Activated CD4-positive, alpha-beta memory T cell treated with anti-CD3 and anti-CD28 coated beads for 36 hours (primary cell): ENCODE measurements at regions not wholly inside any gene's neighbourhood (a gene's known extent, or its start where the extent isn't known, plus 50 kb on each side); places are given as distances from the start of the nearest gene placed in this dataset.
"Not testable (repeated sequence)": the region's sequence is repeated elsewhere in the genome, so short reads cannot be mapped to it uniquely, and the experiment has no call there.

ENCODE experiments used
- CTCF ChIA-PET: fragments of 350-600 bp; sonication (Branson Sonifier 250); formaldehyde crosslinking; loops from one replicate; lab custom pipeline; 2021; ENCODE audit warnings: antibody characterized with exemption, inconsistent platforms; lab: Charles Lee
- POLR2A ChIA-PET: fragments of 350-600 bp; sonication (Branson Sonifier 250); formaldehyde crosslinking; loops from one replicate; lab custom pipeline; 2021; ENCODE audit warnings: antibody characterized with exemption; lab: Charles Lee
- DNase-seq: peaks from one replicate; pipeline ENCODE4 v3.0.0-alpha.2; 2020
- H3K27ac Mint-ChIP-seq: one replicate; pipeline ENCODE4 v1.8.0; 2021; ENCODE audit warnings: mixed read lengths
- H3K27me3 Mint-ChIP-seq: one replicate; pipeline ENCODE4 v1.8.0; 2021; ENCODE audit warnings: mixed read lengths
- H3K36me3 Mint-ChIP-seq: one replicate; pipeline ENCODE4 v1.8.0; 2021; ENCODE audit warnings: mixed read lengths
- H3K4me1 Mint-ChIP-seq: one replicate; pipeline ENCODE4 v1.8.0; 2021; ENCODE audit warnings: low read depth, mixed read lengths
- H3K4me3 Mint-ChIP-seq: one replicate; pipeline ENCODE4 v1.8.0; 2021; ENCODE audit warnings: mild to moderate bottlenecking, mixed read lengths
- H3K9me3 Mint-ChIP-seq: one replicate; pipeline ENCODE4 v1.8.0; 2021; ENCODE audit warnings: mixed read lengths
- intact Hi-C: fragments of 100-400 bp; cut with micrococcal nuclease; formaldehyde crosslinking; loops from one replicate; pipeline ENCODE4 v1.15.1; 2023

DNA sequence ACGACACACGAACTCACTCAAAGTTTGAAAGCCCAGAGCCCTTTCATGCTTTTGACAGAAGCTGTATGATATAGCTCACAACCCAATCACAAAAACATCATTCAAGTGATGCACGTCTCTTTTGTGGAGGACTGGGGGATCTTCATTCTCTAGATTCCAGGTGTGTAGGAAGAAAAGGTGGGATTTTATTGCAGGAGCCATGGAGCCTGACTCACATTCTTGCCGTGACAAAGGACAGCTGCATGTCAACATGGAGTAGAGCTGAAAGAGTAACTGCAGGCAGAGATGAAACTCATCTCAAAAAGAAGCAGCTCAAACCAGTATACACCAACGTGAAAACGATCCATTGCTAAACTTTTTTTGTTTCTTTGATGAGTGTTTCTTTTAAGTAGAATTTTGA, 50.9 kb upstream of the PDE1A start:
- H3K36me3 Mint-ChIP-seq, result no peaks in the 10 kb centered on the region
- POLR2A ChIA-PET, result no interaction called here

DNA sequence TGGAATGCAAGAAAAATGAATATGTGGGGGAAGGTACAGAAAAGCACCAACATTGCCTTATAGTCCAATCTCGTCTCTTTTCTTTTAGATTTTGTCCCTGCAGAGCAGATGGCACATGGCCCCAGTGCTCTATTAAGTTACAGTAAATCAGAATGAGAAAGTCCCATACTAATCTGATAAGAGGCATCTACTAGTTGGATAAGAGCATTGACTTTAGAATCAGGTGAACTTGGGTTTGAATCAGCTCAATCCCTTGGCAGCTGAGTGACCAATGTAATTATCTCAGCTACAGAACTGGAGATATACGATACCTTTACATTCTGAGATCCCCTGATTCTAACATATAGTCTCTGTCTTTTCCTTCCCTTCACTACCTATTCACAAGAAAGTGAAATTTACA, 54.8 kb upstream of the PDE1A start:
- ChIA-PET POLR2A (no interaction called here), CTCF (no interaction called here)
- no peaks in the 10 kb centered on the region for H3K27me3 Mint-ChIP-seq
- H3K9me3 Mint-ChIP-seq, result no peaks in the 10 kb centered on the region
- H3K27ac Mint-ChIP-seq, result no peak overlapping the region
- no peak for DNase-seq
- intact Hi-C loops, result no loop called here
- H3K4me1 Mint-ChIP-seq, result no peaks in the 10 kb centered on the region
- no peaks in the 10 kb centered on the region for H3K36me3 Mint-ChIP-seq
- H3K4me3 Mint-ChIP-seq, result no peak overlapping the region

More for the DNA sequence above, 50.9 kb upstream of the PDE1A start:
- Mint-ChIP-seq H3K27me3 (no peaks in the 10 kb centered on the region), H3K4me1 (no peaks in the 10 kb centered on the region), H3K4me3 (no peak overlapping the region), H3K27ac (no peak overlapping the region), H3K9me3 (peaks cover 6% of the 10 kb centered on the region)
- CTCF ChIA-PET, result no interaction called here
- no peak for DNase-seq
- intact Hi-C loops, result no loop called here

DNA sequence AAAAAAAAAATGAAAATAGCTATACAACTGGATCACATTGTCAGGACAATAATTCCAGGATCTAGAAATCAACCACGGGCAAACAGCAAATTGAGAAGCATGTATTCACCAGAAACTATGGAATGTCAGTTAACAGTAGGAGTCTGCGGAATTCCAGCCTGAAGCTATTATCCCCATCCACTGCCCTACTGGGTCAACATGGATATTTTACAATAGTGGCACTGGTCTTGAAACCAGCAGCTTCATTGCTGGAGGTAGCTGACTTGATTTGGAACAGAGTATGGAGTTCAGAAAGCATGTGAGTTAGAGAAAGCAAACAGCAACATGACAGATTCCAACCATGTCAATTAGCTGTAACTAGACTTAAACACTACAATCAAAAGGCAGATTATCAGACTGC, 55.7 kb upstream of the PDE1A start:
- ChIA-PET POLR2A (no interaction called here), CTCF (no interaction called here)
- no peak for DNase-seq
- intact Hi-C loops, result no loop called here
- Mint-ChIP-seq H3K36me3 (no peaks in the 10 kb centered on the region), H3K4me1 (no peaks in the 10 kb centered on the region), H3K27me3 (no peaks in the 10 kb centered on the region), H3K27ac (no peak overlapping the region), H3K9me3 (no peaks in the 10 kb centered on the region), H3K4me3 (no peak overlapping the region)

DNA sequence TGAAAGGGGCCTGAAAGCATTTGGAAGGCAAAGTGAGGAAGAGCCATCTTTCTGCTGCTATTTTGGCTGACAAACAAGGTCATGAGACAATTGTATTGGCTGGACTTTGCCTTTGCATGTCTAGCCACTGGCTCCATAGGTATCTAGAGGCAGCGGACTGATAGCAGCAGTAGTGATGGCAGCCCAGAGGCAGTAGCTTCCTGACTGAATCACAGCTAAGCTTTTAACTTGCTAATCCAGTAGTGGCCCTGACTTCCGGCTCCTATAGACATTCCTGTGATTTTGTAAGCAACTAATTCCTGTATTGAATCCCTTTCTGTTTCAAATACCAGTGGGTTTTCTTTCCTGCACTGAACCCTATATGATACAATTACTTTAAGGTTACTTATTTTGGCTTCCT, 69.8 kb upstream of the PDE1A start:
- Mint-ChIP-seq H3K4me1 (no peaks in the 10 kb centered on the region), H3K27ac (no peak overlapping the region), H3K27me3 (no peaks in the 10 kb centered on the region), H3K9me3 (no peaks in the 10 kb centered on the region), H3K4me3 (no peak overlapping the region), H3K36me3 (no peaks in the 10 kb centered on the region)
- no peak for DNase-seq
- ChIA-PET POLR2A (no interaction called here), CTCF (no interaction called here)
- intact Hi-C loops, result no loop called here

DNA sequence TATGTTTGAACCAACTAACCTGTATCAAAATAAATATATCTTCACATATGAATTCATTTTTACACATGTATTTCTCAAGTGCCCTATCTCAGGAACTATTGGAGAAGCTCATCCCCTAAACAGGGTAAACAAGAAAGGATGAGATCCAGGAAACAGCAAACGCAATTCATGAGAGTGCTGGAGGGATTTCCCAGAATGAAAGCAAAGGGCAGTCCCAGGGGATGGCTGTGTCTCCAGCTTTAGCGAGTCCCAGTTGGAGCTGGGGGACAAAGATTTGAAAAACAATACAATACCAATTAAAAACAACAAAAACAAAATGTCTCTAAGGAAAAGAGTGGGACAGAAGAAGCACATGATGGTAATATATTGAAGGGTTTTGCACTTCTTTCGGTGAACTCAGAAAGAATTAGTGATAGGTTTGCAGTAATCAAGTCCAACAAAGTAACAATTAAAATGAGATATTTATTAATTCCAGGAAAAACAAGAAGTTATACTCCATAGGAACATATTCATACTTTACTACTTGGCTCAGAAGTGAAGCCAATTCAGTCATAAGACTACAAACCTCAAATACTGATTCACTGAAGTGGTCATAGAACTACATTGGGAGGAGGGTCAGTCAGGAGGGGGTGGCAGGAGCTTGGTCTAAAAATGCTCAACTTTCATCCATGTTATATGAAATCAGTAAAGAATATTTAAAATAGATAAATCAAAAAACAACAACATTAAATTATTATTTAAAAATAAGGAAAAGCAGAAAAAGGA, 73.1 kb upstream of the PDE1A start:
- Mint-ChIP-seq H3K4me1 (no peaks in the 10 kb centered on the region), H3K27me3 (no peaks in the 10 kb centered on the region), H3K27ac (no peak overlapping the region), H3K4me3 (no peak overlapping the region), H3K9me3 (no peaks in the 10 kb centered on the region), H3K36me3 (no peaks in the 10 kb centered on the region)
- intact Hi-C loops, result no loop called here
- DNase-seq, result no peak
- ChIA-PET POLR2A (no interaction called here), CTCF (no interaction called here)

DNA sequence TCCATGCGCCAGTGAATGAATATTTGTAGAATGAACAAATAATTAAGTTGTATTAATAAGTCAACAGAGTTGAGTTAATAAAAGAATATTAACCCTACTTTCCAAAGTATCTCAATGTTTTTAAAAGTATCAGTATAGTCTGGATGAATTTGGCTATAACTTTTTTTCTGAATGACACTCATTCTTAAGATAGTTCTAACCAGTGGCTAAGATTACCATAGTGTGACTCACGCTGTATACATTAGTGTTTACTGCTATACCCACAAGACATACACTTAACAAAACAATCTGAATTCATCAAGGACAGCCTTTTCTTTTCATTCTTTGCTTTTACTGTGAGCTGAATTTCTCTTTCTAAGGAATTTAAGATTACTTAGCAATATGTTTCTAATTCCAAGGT, 77.0 kb upstream of the PDE1A start:
- H3K27ac Mint-ChIP-seq, result no peak overlapping the region
- no peaks in the 10 kb centered on the region for H3K36me3 Mint-ChIP-seq
- no peak overlapping the region for H3K4me3 Mint-ChIP-seq
- POLR2A ChIA-PET, result no interaction called here
- no peaks in the 10 kb centered on the region for H3K9me3 Mint-ChIP-seq
- no peaks in the 10 kb centered on the region for H3K27me3 Mint-ChIP-seq
- intact Hi-C loops, result no loop called here
- CTCF ChIA-PET, result no interaction called here
- H3K4me1 Mint-ChIP-seq, result no peaks in the 10 kb centered on the region
- no peak for DNase-seq

DNA sequence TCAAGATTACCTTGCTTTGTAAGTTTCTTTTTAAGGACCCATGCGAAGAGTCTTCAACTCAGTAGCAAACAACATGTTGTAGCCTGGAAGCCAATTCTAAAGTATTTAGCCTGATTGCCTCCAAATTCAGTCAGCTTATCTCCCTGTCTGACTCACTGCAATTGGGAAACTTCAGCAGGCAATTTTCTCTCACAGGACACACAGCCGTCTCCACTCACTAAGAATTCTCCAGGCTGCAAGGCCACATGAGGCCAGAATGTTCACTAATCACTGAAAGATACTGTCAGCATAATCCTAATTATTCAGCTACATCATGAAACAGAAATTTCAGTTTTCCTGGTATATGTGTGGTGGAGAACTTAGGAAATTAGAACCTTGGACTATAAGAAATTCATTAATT, 78.1 kb upstream of the PDE1A start:
- intact Hi-C loops, result no loop called here
- no peak for DNase-seq
- Mint-ChIP-seq H3K4me1 (no peaks in the 10 kb centered on the region), H3K4me3 (no peak overlapping the region), H3K27ac (no peak overlapping the region), H3K36me3 (no peaks in the 10 kb centered on the region), H3K9me3 (no peaks in the 10 kb centered on the region), H3K27me3 (no peaks in the 10 kb centered on the region)
- CTCF ChIA-PET, result no interaction called here
- POLR2A ChIA-PET, result no interaction called here

DNA sequence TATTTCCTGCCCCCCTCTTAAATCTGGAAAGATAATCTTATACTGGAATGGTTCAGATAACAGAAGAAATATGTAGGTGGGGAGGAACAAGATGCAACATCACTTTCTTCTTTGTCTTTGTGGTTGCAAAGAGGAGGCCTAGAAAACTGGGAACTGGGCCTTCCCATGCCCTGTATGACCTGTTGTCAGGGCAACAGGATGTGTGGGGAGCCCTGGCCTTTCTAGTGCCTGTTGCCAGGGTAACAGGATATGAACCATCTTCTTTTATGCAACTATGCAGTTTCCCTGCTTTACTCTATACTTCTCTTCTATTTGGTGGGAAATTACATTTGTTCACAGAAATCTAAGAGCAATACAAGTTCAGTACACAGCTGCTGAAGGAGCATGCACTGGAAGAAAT, 79.8 kb upstream of the PDE1A start:
- no peaks in the 10 kb centered on the region for H3K4me1 Mint-ChIP-seq
- DNase-seq, result no peak
- CTCF ChIA-PET, result no interaction called here
- POLR2A ChIA-PET, result no interaction called here
- H3K36me3 Mint-ChIP-seq, result no peaks in the 10 kb centered on the region
- no peak overlapping the region for H3K27ac Mint-ChIP-seq
- intact Hi-C loops, result no loop called here
- H3K9me3 Mint-ChIP-seq, result no peaks in the 10 kb centered on the region
- H3K27me3 Mint-ChIP-seq, result no peaks in the 10 kb centered on the region
- no peak overlapping the region for H3K4me3 Mint-ChIP-seq

DNA sequence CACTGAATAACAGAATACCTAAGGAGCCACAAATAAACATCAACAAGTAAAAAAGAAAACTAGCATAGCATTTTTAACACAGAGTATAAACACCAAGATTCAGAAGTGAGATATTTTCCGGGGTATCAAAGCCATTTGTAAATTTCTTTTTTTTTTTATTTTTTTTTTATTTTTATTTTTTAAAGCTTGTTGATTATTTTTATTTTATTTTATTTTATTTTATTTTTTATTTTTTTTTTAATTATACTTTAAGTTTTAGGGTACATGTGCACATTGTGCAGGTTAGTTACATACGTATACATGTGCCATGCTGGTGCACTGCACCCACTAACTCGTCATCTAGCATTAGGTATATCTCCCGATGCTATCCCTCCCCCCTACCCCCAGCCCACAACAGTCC, 81.7 kb upstream of the PDE1A start:
- intact Hi-C loops, H3K36me3 Mint-ChIP-seq, H3K4me1 Mint-ChIP-seq, H3K27ac Mint-ChIP-seq, H3K27me3 Mint-ChIP-seq, POLR2A ChIA-PET, H3K9me3 Mint-ChIP-seq, H3K4me3 Mint-ChIP-seq, CTCF ChIA-PET, DNase-seq: not testable (repeated sequence)

DNA sequence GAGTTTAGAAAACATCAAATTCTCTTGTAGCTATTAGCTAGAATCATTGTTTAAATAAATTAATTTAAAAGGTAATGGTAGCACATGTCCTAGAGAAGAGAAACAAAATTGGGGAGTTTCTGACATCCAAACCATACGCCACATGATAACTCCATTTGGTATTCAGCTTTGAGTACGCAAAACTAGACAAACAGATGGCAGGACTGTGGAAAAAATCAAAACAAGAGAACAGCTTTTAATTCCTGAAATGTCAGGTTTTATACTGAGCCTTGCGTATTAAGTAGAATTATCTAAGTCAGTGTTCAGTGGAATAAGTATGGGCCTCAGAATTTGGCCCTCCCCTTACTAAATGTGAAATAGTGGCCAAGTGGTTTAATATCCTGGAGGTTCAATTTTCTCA, 82.4 kb upstream of the PDE1A start:
- no peaks in the 10 kb centered on the region for H3K4me1 Mint-ChIP-seq
- intact Hi-C loops, result no loop called here
- no peak overlapping the region for H3K4me3 Mint-ChIP-seq
- CTCF ChIA-PET, result no interaction called here
- POLR2A ChIA-PET, result no interaction called here
- no peaks in the 10 kb centered on the region for H3K27me3 Mint-ChIP-seq
- no peaks in the 10 kb centered on the region for H3K36me3 Mint-ChIP-seq
- H3K9me3 Mint-ChIP-seq, result no peaks in the 10 kb centered on the region
- H3K27ac Mint-ChIP-seq, result no peak overlapping the region
- DNase-seq, result no peak

DNA sequence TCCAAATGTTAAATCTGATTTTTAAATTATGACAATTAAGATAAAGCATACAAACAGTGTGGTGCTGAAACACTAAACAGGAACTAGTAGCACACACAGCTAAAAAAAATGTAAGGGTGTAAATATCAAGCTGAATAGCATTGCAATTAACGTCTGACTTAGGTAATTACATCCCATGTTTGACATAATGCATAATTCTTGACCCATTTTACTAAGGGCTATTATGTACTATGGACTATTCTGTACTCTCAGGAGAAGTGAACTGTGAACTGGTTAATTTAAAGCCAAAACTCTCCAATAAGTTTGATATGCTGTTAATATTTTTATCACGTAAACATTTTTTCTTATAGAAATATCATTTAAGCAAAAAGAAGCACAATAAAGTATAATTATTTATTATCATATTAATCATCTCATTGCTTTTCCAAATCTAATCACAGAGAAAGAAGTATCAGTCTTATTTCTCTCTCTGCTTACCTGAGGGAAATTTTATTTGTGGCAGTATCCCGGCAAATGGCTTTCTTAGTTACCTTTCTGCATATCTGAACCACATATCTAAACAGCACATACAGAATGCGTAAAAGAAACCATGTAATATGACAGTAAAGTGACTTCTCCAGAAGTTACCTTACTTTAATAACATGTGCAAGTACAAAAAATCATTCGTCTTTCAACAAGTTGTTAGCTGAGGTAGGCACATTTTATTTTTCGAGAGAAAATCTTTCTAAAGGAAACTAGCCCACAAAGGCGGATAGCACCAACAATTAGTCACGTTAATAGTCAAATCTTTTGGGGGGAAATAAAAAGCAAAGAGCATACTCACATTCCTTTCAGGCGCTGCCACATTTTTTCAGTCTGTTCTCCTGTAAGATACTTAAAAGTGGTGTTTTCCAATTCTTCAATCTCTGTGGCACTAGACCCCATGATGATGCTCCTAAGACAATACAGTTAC, 94.9 kb upstream of the PDE1A start:
- intact Hi-C loops, result no loop called here

DNA sequence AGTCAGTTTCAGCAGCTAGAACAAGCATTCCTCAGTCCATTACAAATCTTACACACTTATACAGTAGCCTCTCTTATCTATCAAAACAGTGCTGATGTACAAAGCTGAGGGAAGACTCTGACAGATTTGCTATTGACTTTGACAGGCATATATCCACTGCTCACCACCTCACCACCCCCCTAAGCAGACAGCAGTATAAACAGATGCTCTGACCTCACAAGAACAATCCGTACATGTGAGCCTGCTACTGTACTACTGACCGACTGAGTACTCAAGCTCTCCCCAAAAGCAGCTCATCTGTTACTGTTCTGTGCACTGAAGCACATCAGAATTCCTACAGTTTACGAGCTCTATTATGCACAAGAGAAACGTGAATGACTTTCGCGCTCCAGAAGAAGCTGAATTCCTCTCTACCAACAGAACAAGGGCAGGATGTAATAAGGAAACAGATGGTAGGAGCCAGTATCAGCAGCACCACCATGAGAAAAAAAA, 95.6 kb upstream of the PDE1A start:
- POLR2A ChIA-PET, result no interaction called here
- no peak for DNase-seq
- no peaks in the 10 kb centered on the region for H3K27me3 Mint-ChIP-seq

More for the DNA sequence above, 94.9 kb upstream of the PDE1A start:
- ChIA-PET CTCF (no interaction called here), POLR2A (no interaction called here)
- Mint-ChIP-seq H3K4me1 (no peaks in the 10 kb centered on the region), H3K27me3 (no peaks in the 10 kb centered on the region), H3K27ac (no peak overlapping the region), H3K4me3 (no peak overlapping the region), H3K9me3 (no peaks in the 10 kb centered on the region), H3K36me3 (no peaks in the 10 kb centered on the region)
- DNase-seq, result no peak

More for the DNA sequence above, 95.6 kb upstream of the PDE1A start:
- no peaks in the 10 kb centered on the region for H3K9me3 Mint-ChIP-seq
- no peaks in the 10 kb centered on the region for H3K36me3 Mint-ChIP-seq
- no peak overlapping the region for H3K27ac Mint-ChIP-seq
- intact Hi-C loops, result no loop called here
- H3K4me3 Mint-ChIP-seq, result no peak overlapping the region
- no peaks in the 10 kb centered on the region for H3K4me1 Mint-ChIP-seq
- CTCF ChIA-PET, result no interaction called here
